ENCODE measurements at regions not wholly inside any gene's neighbourhood (a gene's known extent, or its start where the extent isn't known, plus 50 kb on each side); places are given as distances from the start of the nearest gene placed in this dataset.

GRCh38 chr20:6831461-6831860, 64.0 kb downstream of the BMP2 start:
- TF ChIP-seq POLR2A (IDR thresholded peaks at IDR 0.05) (no peak), CTCF (IDR thresholded peaks at IDR 0.05) (no peak)
- intact Hi-C loops (cut with DNase I; ENCODE audit: low total_unique reads), result no loop called here
- WGBS, 2 donors, result 93 to 95% methylated on average over 3 of the region's 3 CpGs

GRCh38 chr20:6832811-6833210, 65.3 kb downstream of the BMP2 start:
- 89 to 95% methylated on average over 10 of the region's 10 CpGs for WGBS, 2 donors
- Histone ChIP-seq H3K4me3 (no peak overlapping the region), H3K9me3 (no peaks in the 10 kb centered on the region), H3K4me1 (no peaks in the 10 kb centered on the region), H3K27me3 (no peaks in the 10 kb centered on the region), H3K36me3 (ENCODE audit: low read depth, missing control alignments) (no peaks in the 10 kb centered on the region), H3K27ac (no peak overlapping the region)
- no peak for DNase-seq
- intact Hi-C loops (cut with DNase I; ENCODE audit: low total_unique reads), result no loop called here
- TF ChIP-seq CTCF (IDR thresholded peaks at IDR 0.05) (no peak), POLR2A (IDR thresholded peaks at IDR 0.05) (no peak)

More at GRCh38 chr20:6831461-6831860, 64.0 kb downstream of the BMP2 start:
- Histone ChIP-seq H3K4me1 (no peaks in the 10 kb centered on the region), H3K36me3 (ENCODE audit: low read depth, missing control alignments) (no peaks in the 10 kb centered on the region), H3K27ac (no peak overlapping the region), H3K9me3 (no peaks in the 10 kb centered on the region), H3K4me3 (no peak overlapping the region), H3K27me3 (no peaks in the 10 kb centered on the region)
- DNase-seq, result no peak

GRCh38 chr20:6835609-6836008, 68.1 kb downstream of the BMP2 start:
- TF ChIP-seq POLR2A (IDR thresholded peaks at IDR 0.05) (no peak), CTCF (IDR thresholded peaks at IDR 0.05) (no peak)
- Histone ChIP-seq H3K36me3 (ENCODE audit: low read depth, missing control alignments) (no peaks in the 10 kb centered on the region), H3K9me3 (no peaks in the 10 kb centered on the region), H3K27me3 (no peaks in the 10 kb centered on the region), H3K4me3 (no peak overlapping the region), H3K27ac (no peak overlapping the region), H3K4me1 (no peaks in the 10 kb centered on the region)
- intact Hi-C loops (cut with DNase I; ENCODE audit: low total_unique reads), result no loop called here
- WGBS, 2 donors, result 90 to 91% methylated on average over 3 of the region's 3 CpGs
- no peak for DNase-seq

- Histone ChIP-seq H3K9me3 (no peaks in the 10 kb centered on the region), H3K27me3 (no peaks in the 10 kb centered on the region), H3K36me3 (ENCODE audit: low read depth, missing control alignments) (no peaks in the 10 kb centered on the region), H3K27ac (no peak overlapping the region), H3K4me3 (no peak overlapping the region), H3K4me1 (no peaks in the 10 kb centered on the region)
- intact Hi-C loops (cut with DNase I; ENCODE audit: low total_unique reads), result no loop called here
- no peak for TF ChIP-seq POLR2A (IDR thresholded peaks at IDR 0.05)
- TF ChIP-seq CTCF (IDR thresholded peaks at IDR 0.05), result no peak
- WGBS, 2 donors, result 92 to 94% methylated on average over 7 of the region's 7 CpGs
- no peak for DNase-seq
These were observed 69.4 kb downstream of the BMP2 start for GRCh38 chr20:6836821-6837374.

GRCh38 chr20:6837730-6838129, 70.2 kb downstream of the BMP2 start:
- H3K27me3 ChIP-seq, result no peaks in the 10 kb centered on the region
- no peaks in the 10 kb centered on the region for H3K36me3 ChIP-seq (ENCODE audit: low read depth, missing control alignments)
- DNase-seq, result no peak
- WGBS, 2 donors, result 80 to 88% methylated on average over 2 of the region's 2 CpGs
- H3K4me1 ChIP-seq, result no peaks in the 10 kb centered on the region
- H3K4me3 ChIP-seq, result no peak overlapping the region
- no peaks in the 10 kb centered on the region for H3K9me3 ChIP-seq
- no peak for TF ChIP-seq POLR2A (IDR thresholded peaks at IDR 0.05)
- no peak for TF ChIP-seq CTCF (IDR thresholded peaks at IDR 0.05)
- no peak overlapping the region for H3K27ac ChIP-seq
- intact Hi-C loops (cut with DNase I; ENCODE audit: low total_unique reads), result no loop called here
